ENCODE measurements at regions not wholly inside any gene's neighbourhood (a gene's known extent, or its start where the extent isn't known, plus 50 kb on each side); places are given as distances from the start of the nearest gene placed in this dataset.

DNA sequence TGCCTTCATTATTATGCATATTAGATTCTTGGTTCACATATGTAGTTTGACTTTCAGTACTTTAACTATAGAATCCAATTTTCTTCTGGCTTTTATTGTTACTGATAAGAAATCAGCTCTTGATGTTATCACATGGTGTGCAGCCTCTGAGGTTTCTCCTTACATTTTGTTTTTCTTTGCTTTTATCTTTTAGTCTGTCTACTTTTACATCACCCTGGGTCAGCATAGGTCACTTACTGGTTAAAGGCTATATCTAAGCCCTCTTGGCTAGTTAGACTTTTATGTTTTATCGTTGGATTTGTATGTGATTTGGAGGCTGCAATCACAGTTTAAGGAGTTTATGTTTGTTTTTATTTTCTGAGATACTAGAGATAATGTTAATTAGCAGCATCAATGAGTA lies 187.2 kb upstream of the NOL4 start:
- TF ChIP-seq POLR2A (IDR thresholded peaks at IDR 0.05; ENCODE audit: low read length) (no peak), GATA1 (IDR thresholded peaks at IDR 0.05; ENCODE audit: low read depth, low read length) (no peak)

Measured in erythroblast (primary cell).